KOPT-K1 (cell line): ENCODE measurements at regions not wholly inside any gene's neighbourhood (a gene's known extent, or its start where the extent isn't known, plus 50 kb on each side); places are given as distances from the start of the nearest gene placed in this dataset.

Experiments
- H3K27ac ChIP-seq: fragments of 200-600 bp; sonication (generic); 2 replicates; pipeline ENCODE4 v1.5.1; 2016; ENCODE audit warnings: antibody characterized with exemption, mild to moderate bottlenecking, low read depth, low read length; ENCODE audit not compliant: poor library complexity, severe bottlenecking
- H3K36me3 ChIP-seq: fragments of 200-600 bp; sonication (generic); 2 replicates; pipeline ENCODE4 v1.5.1; 2017; ENCODE audit warnings: antibody characterized with exemption, mild to moderate bottlenecking, low read length, moderate library complexity; ENCODE audit not compliant: insufficient read depth
- H3K9me3 ChIP-seq: fragments of 200-600 bp; sonication (generic); 2 replicates; pipeline ENCODE4 v1.5.1; 2017; ENCODE audit warnings: antibody characterized with exemption, low read length, mild to moderate bottlenecking; ENCODE audit not compliant: insufficient read depth, poor library complexity, severe bottlenecking

DNA sequence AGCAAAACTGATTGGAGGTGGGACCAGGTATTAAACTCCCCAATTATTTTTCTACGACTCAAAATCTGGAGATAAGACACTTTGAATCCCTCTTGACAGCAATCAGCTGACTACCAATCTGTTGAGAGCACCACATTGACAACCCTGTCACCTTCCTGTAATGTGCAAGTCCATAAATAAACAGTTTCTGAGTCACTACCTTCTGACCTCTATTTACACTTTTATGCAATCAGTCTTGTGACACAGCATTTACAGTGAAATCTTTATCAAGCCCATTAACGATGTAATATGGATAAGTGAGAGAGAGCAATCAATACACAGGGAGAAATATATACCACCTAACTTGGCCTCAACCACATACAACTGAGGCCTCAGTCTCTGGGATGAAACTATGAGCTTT, 283.7 kb upstream of the ANO5 start:
- Histone ChIP-seq H3K27ac (no peak overlapping the region), H3K9me3 (no peaks in the 10 kb centered on the region), H3K36me3 (no peaks in the 10 kb centered on the region)

DNA sequence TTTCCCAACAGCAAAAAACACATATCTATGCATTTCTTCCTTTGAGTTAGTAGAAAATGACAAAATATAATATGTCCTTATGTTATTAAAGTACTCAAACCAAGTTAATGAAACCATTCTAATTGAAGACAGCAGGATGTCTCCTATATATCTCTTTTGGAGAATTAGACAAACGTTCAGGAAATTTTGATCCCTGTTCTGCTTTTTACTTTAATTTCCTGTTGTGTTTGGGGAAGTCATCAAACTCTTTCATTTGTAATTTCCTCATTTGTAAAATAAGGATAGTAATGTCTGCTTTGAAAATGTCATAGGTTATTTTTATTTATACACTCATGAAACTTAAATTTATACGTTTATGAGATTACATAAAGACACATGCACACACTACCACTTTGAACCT, 281.8 kb upstream of the ANO5 start:
- no peak overlapping the region for H3K27ac ChIP-seq
- H3K36me3 ChIP-seq, result no peaks in the 10 kb centered on the region
- no peaks in the 10 kb centered on the region for H3K9me3 ChIP-seq

- H3K36me3 ChIP-seq, result no peaks in the 10 kb centered on the region
- no peak overlapping the region for H3K27ac ChIP-seq
- no peaks in the 10 kb centered on the region for H3K9me3 ChIP-seq
Observed at GRCh38 chr11:21912285-21912684, 280.6 kb upstream of the ANO5 start.

DNA sequence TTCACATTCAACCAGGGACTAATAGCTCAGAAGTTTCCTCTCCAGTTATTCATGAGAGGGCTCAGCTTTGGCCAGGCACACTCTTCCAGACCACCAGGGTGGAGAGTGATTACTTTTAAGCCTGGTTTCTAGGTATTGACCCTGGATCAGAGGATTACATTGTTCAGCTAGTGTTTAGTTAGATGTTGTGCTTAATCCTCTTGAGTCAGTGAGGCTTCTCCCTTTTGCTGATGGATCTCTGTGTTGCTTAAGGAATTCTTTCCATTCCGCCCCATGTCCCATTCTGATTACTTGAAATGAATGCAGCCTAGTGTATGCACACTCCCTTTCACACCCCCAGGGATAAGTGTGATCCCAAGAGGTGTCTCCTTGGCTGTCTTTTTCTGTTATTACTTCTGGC, 271.7 kb upstream of the ANO5 start:
- H3K36me3 ChIP-seq, result no peaks in the 10 kb centered on the region
- H3K9me3 ChIP-seq, result no peaks in the 10 kb centered on the region
- no peak overlapping the region for H3K27ac ChIP-seq

GRCh38 chr11:21924262-21924661, 268.6 kb upstream of the ANO5 start:
- no peaks in the 10 kb centered on the region for H3K9me3 ChIP-seq
- no peaks in the 10 kb centered on the region for H3K36me3 ChIP-seq
- H3K27ac ChIP-seq, result no peak overlapping the region

DNA sequence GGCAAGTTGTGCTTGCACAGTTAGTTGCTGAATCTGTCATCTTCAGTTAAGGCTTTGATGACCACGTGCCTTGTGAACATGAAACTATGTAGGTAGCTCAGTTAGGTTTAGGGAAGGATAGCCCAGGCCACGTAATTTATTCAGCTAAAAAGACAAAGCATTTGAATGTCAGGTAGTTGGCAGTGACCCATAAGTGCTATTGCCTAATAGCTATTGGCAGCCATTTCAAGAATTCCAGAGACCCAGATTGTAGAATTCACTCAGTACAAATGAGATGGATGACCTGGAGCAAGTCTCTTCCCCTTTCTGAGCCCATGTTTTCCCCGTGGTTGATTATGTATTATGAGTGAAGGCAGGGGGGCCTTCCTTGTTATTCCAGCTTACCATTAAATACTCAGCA, 265.3 kb upstream of the ANO5 start:
- no peak overlapping the region for H3K27ac ChIP-seq

GRCh38 chr11:21928847-21929246, 264.0 kb upstream of the ANO5 start:
- no peak overlapping the region for H3K27ac ChIP-seq

More for the DNA sequence above, 265.3 kb upstream of the ANO5 start:
- Histone ChIP-seq H3K9me3 (no peaks in the 10 kb centered on the region), H3K36me3 (no peaks in the 10 kb centered on the region)

GRCh38 chr11:21930408-21930807, 262.5 kb upstream of the ANO5 start:
- Histone ChIP-seq H3K27ac (no peak overlapping the region), H3K9me3 (no peaks in the 10 kb centered on the region), H3K36me3 (no peaks in the 10 kb centered on the region)

More at GRCh38 chr11:21928847-21929246, 264.0 kb upstream of the ANO5 start:
- Histone ChIP-seq H3K36me3 (no peaks in the 10 kb centered on the region), H3K9me3 (no peaks in the 10 kb centered on the region)

GRCh38 chr11:21931436-21932101, 261.3 kb upstream of the ANO5 start:
- no peaks in the 10 kb centered on the region for H3K36me3 ChIP-seq
- H3K9me3 ChIP-seq, result no peaks in the 10 kb centered on the region
- H3K27ac ChIP-seq, result no peak overlapping the region

DNA sequence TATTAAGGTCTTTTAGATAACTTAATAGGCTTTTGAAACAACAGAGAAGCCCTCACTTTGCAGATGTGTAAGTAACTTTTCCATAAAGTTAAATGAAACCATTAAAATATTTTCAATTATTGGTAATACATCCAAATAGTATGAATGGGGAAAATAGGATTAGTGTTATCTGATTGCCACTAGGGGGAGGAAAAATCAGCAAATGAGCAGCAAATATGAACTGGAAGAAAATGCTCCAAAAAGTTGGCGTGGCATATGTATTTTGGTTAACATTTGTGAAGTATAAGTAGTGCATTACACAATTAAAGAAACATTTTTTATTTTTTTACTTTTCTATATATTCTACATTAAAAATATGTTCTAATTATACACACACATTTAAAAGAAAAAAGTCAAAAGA, 259.8 kb upstream of the ANO5 start:
- H3K36me3 ChIP-seq, result no peaks in the 10 kb centered on the region
- no peaks in the 10 kb centered on the region for H3K9me3 ChIP-seq
- no peak overlapping the region for H3K27ac ChIP-seq

DNA sequence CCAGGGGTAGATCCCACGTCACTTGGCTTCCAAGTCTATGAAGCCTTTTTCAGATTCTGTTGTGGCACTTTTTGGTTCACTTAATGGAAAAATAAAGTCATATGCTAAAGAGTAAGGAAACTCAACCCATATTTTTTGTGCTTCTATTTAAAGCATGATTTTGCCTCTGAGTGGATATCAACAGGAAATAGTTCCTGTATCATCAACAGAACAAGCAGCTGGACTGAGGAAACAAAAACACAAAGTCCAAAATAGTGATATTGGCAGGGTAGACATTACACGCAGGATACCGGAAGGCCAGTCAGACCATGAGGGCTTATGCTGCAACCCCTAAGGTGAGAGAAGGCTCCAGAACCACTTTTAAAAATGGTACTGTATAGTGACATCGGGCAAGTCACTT, 248.3 kb upstream of the ANO5 start:
- Histone ChIP-seq H3K9me3 (no peaks in the 10 kb centered on the region), H3K36me3 (no peaks in the 10 kb centered on the region), H3K27ac (no peak overlapping the region)

DNA sequence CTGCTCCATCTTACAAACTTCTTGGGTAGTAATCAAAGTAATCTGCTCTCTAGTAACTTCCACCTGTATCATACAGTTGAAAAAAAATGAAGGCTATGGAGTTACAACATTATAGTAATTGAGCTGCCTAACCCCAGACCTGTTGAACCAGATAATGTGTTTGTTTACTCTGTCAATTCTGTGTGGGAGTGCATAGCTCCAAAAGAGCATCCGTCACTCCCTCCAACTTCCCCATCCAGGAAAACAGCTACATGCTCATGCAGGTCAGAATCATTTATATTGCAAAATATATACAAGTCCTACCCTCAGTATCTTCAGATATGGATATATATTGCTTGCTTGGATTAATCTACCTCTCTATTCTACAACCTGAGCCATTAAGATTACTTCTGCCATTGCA, 244.0 kb upstream of the ANO5 start:
- H3K9me3 ChIP-seq, result no peaks in the 10 kb centered on the region

GRCh38 chr11:21949763-21950413, 243.0 kb upstream of the ANO5 start:
- Histone ChIP-seq H3K36me3 (no peaks in the 10 kb centered on the region), H3K9me3 (no peaks in the 10 kb centered on the region)

More for the DNA sequence above, 244.0 kb upstream of the ANO5 start:
- Histone ChIP-seq H3K36me3 (no peaks in the 10 kb centered on the region), H3K27ac (no peak overlapping the region)

DNA sequence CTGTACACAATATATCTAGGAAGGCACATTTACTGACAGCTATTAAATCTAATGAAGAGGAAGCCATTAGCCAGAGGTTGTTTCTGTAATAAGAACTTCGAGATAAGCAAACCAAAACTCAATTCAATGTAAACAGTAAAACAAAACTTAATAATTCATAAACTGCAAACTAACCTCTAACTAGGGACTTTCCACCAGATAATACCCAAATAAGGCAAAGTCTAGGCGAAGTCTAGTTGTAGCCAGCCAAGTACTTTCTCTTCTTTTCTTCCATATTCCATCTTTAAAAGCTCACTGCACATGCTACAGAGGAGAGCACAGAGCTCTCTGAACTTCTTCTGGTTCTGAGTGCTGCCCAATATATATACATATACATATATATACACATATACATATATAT, 229.9 kb upstream of the ANO5 start:
- Histone ChIP-seq H3K36me3 (no peaks in the 10 kb centered on the region), H3K27ac (no peak overlapping the region), H3K9me3 (no peaks in the 10 kb centered on the region)

More at GRCh38 chr11:21949763-21950413, 243.0 kb upstream of the ANO5 start:
- no peak overlapping the region for H3K27ac ChIP-seq

- H3K27ac ChIP-seq, result no peak overlapping the region
- H3K9me3 ChIP-seq, result no peaks in the 10 kb centered on the region
- H3K36me3 ChIP-seq, result no peaks in the 10 kb centered on the region
Observed at GRCh38 chr11:21965221-21965620, 227.7 kb upstream of the ANO5 start.

DNA sequence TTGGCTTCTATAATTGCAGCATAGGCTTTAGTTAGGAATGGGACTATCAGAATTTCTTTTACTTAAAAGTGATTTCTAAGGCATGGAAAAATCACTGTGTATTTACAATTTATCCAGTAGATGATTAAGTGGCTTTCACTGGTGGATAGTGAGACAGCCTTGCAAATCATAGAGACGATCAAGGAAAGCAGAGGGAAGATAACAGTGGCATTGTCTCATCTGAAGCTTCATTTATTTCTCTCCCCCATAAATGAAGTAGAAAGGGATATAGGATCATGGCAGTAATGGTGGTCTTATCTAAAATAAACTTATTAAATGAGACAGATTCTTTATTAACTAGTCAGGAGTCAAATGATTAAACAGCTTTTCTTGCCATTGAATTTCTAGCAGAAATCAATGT, 224.2 kb upstream of the ANO5 start:
- no peaks in the 10 kb centered on the region for H3K36me3 ChIP-seq
- H3K27ac ChIP-seq, result no peak overlapping the region
- no peaks in the 10 kb centered on the region for H3K9me3 ChIP-seq
